Neuronal stem cell (in vitro differentiated cells): ENCODE measurements at regions not wholly inside any gene's neighbourhood (a gene's known extent, or its start where the extent isn't known, plus 50 kb on each side); places are given as distances from the start of the nearest gene placed in this dataset.

ENCODE experiments used
- DNase-seq: peaks from one replicate; pipeline ENCODE4 v3.0.0-alpha.2; 2013; ENCODE audit warnings: low spot score
- H2AFZ ChIP-seq: one replicate; pipeline ENCODE4 v1.6.1; 2013; ENCODE audit warnings: mild to moderate bottlenecking, low read length, inconsistent platforms
- H2AK5ac ChIP-seq: 2 replicates; pipeline ENCODE4 v1.6.1; 2013; ENCODE audit warnings: low read depth, mild to moderate bottlenecking, inconsistent platforms, low read length, moderate library complexity, mixed read lengths
- H2BK120ac ChIP-seq: 2 replicates; pipeline ENCODE4 v1.6.1; 2013; ENCODE audit warnings: low read depth, mild to moderate bottlenecking, inconsistent platforms, low read length, moderate library complexity, mixed read lengths
- H2BK12ac ChIP-seq: one replicate; pipeline ENCODE4 v1.6.1; 2013; ENCODE audit warnings: low read length, inconsistent platforms
- H2BK15ac ChIP-seq: 2 replicates; pipeline ENCODE4 v1.6.1; 2013; ENCODE audit warnings: mild to moderate bottlenecking, low read length, inconsistent platforms, mixed read lengths
- H2BK5ac ChIP-seq: one replicate; pipeline ENCODE4 v1.6.1; 2013; ENCODE audit warnings: inconsistent platforms, mild to moderate bottlenecking, low read length, moderate library complexity
- H3K14ac ChIP-seq: one replicate; pipeline ENCODE4 v1.6.1; 2013; ENCODE audit warnings: low read length, inconsistent platforms
- H3K18ac ChIP-seq: 2 replicates; pipeline ENCODE4 v1.6.1; 2013; ENCODE audit warnings: low read length, inconsistent platforms
- H3K23ac ChIP-seq: 2 replicates; pipeline ENCODE4 v1.6.1; 2013; ENCODE audit warnings: low read depth, mild to moderate bottlenecking, mixed read lengths, low read length, inconsistent platforms; ENCODE audit not compliant: poor library complexity
- H3K27ac ChIP-seq: replicated peaks from 3 replicates; pipeline ENCODE4 v1.5.1; 2013; ENCODE audit warnings: low read length, inconsistent platforms
- H3K27me3 ChIP-seq, 3 experiments: 2 replicates each; pipeline ENCODE4 v1.6.1; 2013; ENCODE audit warnings: low read length in 3 of 3, mild to moderate bottlenecking in 2 of 3, inconsistent platforms in 1 of 3, low read depth in 1 of 3, mixed read lengths in 1 of 3, moderate library complexity in 1 of 3; ENCODE audit not compliant: control insufficient read depth in 3 of 3, insufficient read depth in 3 of 3
- H3K36me3 ChIP-seq, 2 donors: replicated peaks in 1 of 2; 2 replicates each; pipeline ENCODE4 v1.6.1; 2013; ENCODE audit warnings: low read length in 2 of 2; ENCODE audit not compliant: control insufficient read depth in 2 of 2, insufficient read depth in 2 of 2
- H3K4ac ChIP-seq: 2 replicates; pipeline ENCODE4 v1.6.1; 2013; ENCODE audit warnings: inconsistent platforms, mild to moderate bottlenecking, low read length, moderate library complexity
- H3K4me1 ChIP-seq, 2 donors: 1 replicate in 1 of 2; 2 replicates in 1 of 2; pipeline ENCODE4 v1.6.1; 2013; ENCODE audit warnings: low read length in 2 of 2, low read depth in 1 of 2; ENCODE audit not compliant: control insufficient read depth in 2 of 2, insufficient read depth in 1 of 2
- H3K4me2 ChIP-seq: one replicate; pipeline ENCODE4 v1.6.1; 2013; ENCODE audit warnings: mild to moderate bottlenecking, low read length, inconsistent platforms; ENCODE audit not compliant: insufficient read depth, poor library complexity, severe bottlenecking
- H3K4me3 ChIP-seq, 2 donors: 2 replicates each; pipeline ENCODE4 v1.5.1; 2013; ENCODE audit warnings: low read length in 2 of 2, mild to moderate bottlenecking in 2 of 2, inconsistent platforms in 1 of 2, moderate library complexity in 1 of 2
- H3K79me1 ChIP-seq: one replicate; pipeline ENCODE4 v1.6.1; 2013; ENCODE audit warnings: low read depth, mild to moderate bottlenecking, inconsistent platforms, low read length, moderate library complexity
- H3K9ac ChIP-seq: one replicate; pipeline ENCODE4 v1.6.1; 2013; ENCODE audit warnings: mild to moderate bottlenecking, low read depth, low read length, inconsistent platforms; ENCODE audit not compliant: poor library complexity
- H3K9me3 ChIP-seq, 2 donors: replicated peaks in 1 of 2; 2 replicates each; pipeline versions ENCODE3 to v1.6.1; 2013; ENCODE audit warnings: low read length in 2 of 2, mild to moderate bottlenecking in 2 of 2, inconsistent platforms in 1 of 2, low read depth in 1 of 2, mixed read lengths in 1 of 2, moderate library complexity in 1 of 2; ENCODE audit not compliant: control insufficient read depth in 2 of 2, insufficient read depth in 1 of 2
- H4K8ac ChIP-seq: one replicate; pipeline ENCODE4 v1.6.1; 2013; ENCODE audit warnings: low read depth, mild to moderate bottlenecking, inconsistent platforms, low read length, moderate library complexity
- H4K91ac ChIP-seq: one replicate; pipeline ENCODE4 v1.6.1; 2013; ENCODE audit warnings: low read length, low read depth, mild to moderate bottlenecking, inconsistent platforms; ENCODE audit not compliant: poor library complexity
- WGBS, 2 donors: extraction: QIAGEN DNeasy Blood & Tissue Kit; methylation state at CpG; one replicate each; pipeline ENCODE4 v1.1.7; 2013; ENCODE audit warnings: missing lambda C conversion rate in 2 of 2, mixed read lengths in 1 of 2; ENCODE audit not compliant: insufficient read length in 2 of 2, insufficient replicate concordance in 1 of 2; ENCODE audit errors: extremely low coverage in 2 of 2; 5-methylcytosine and 5-hydroxymethylcytosine counted together

DNA sequence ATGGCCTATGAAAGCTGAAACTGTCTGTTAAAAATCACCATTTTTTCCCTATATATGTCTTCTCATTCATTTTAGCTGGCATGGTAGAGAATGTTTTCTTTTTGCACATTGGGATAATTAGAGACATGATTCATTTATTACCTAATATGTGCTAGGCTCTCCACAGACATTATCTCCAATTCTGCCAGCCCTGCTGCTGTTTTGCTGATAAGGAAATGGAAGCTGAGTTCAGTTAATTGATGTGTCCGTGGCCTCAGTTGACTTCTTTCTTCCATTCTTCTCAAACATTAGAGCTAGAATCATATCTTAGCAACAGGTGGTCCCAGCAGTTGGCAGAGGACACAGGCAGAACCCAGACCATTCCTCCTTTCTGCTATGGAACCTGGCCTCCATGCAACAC lies 644.1 kb upstream of the CITED2 start:
- DNase-seq = no peak
- WGBS, 2 donors = no CpG with 5 or more reads among the region's 1 CpG
- no peaks in the 10 kb centered on the region for H3K4me1 ChIP-seq

DNA sequence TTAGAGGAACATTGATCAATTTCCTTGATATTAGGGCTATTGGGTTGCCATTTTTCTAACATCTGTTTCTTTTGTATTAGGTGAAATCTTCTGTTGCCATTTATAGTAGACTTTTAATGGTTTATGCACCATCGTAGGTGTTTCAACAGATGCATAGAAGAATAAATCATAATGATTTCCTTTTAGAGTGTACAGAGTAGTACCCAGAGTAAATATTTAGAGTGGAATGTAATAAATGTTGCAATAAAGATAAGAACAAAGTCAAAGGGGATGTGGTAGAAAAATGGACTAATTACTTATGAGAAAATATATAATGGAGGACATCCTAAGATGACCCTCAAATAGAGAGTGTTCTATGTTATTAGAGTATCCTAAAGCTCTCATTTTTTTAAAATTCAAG lies 643.0 kb upstream of the CITED2 start:
- Histone ChIP-seq H3K14ac (no peak overlapping the region), H2AK5ac (no peak overlapping the region), H2AFZ (no peak overlapping the region), H3K27me3 (no peaks in the 10 kb centered on the region), H2BK120ac (no peak overlapping the region), H3K23ac (no peak overlapping the region), H3K4ac (no peak overlapping the region), H2BK12ac (no peak overlapping the region), H4K8ac (no peak overlapping the region), H3K4me1 (no peaks in the 10 kb centered on the region), H3K9me3 (peaks cover 8 to 16% of the 10 kb centered on the region in 2 donors), H4K91ac (no peak overlapping the region), H3K4me3 (no peak overlapping the region), H3K4me2 (no peak overlapping the region), H2BK15ac (no peak overlapping the region), H3K36me3 (no peaks in the 10 kb centered on the region), H3K27ac (no peak overlapping the region), H3K9ac (no peak overlapping the region), H2BK5ac (no peak overlapping the region), H3K18ac (no peak overlapping the region), H3K79me1 (no peaks in the 10 kb centered on the region)
- no peak for DNase-seq
- no CpG with 5 or more reads among the region's 1 CpG for WGBS, 2 donors

More for the DNA sequence above, 644.1 kb upstream of the CITED2 start:
- Histone ChIP-seq H3K23ac (no peak overlapping the region), H3K27me3 (no peaks in the 10 kb centered on the region), H3K4ac (no peak overlapping the region), H3K79me1 (no peaks in the 10 kb centered on the region), H2BK5ac (no peak overlapping the region), H3K36me3 (no peaks in the 10 kb centered on the region), H4K8ac (no peak overlapping the region), H2BK120ac (no peak overlapping the region), H3K4me3 (no peak overlapping the region), H2AFZ (no peak overlapping the region), H3K14ac (no peak overlapping the region), H3K9me3 (peaks cover 8 to 16% of the 10 kb centered on the region in 2 donors), H2BK12ac (no peak overlapping the region), H4K91ac (no peak overlapping the region), H3K18ac (no peak overlapping the region), H2AK5ac (no peak overlapping the region), H3K27ac (no peak overlapping the region), H3K9ac (no peak overlapping the region), H2BK15ac (no peak overlapping the region), H3K4me2 (no peak overlapping the region)

DNA sequence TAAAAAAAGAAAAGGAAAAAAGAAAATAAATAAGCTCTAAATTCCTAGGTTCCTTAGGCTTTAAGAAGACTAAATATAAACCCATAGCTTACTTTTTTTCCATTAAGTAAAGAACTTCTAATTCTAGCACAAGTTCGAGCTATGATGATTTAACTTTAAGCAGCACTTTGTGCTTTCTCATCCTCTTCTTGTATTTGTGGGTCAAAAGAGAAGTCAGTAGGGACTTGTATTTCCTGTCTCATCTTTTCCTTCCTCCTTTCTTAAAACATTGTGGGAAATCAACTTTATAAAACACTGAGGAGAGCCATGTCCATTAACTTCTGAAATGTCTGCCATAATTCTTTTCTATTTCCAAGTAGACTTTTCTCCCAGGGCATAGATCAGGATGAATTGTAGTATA lies 637.7 kb upstream of the CITED2 start:
- no peak overlapping the region for H2AK5ac ChIP-seq
- H3K18ac ChIP-seq = no peak overlapping the region
- peaks cover 0 to 9% of the 10 kb centered on the region in 2 donors for H3K9me3 ChIP-seq
- H2AFZ ChIP-seq = no peak overlapping the region
- no peaks in the 10 kb centered on the region for H3K79me1 ChIP-seq
- H2BK120ac ChIP-seq = no peak overlapping the region
- no peak overlapping the region for H3K27ac ChIP-seq
- no peaks in the 10 kb centered on the region for H3K4me1 ChIP-seq
- no peak overlapping the region for H4K8ac ChIP-seq
- no peak overlapping the region for H3K4me2 ChIP-seq
- H4K91ac ChIP-seq = no peak overlapping the region
- H2BK15ac ChIP-seq = no peak overlapping the region
- no peak overlapping the region for H3K14ac ChIP-seq
- no peaks in the 10 kb centered on the region for H3K27me3 ChIP-seq
- no peak overlapping the region for H3K4me3 ChIP-seq
- H2BK12ac ChIP-seq = no peak overlapping the region
- no peak overlapping the region for H2BK5ac ChIP-seq
- WGBS, 2 donors = no CpG with 5 or more reads among the region's 1 CpG
- no peaks in the 10 kb centered on the region for H3K36me3 ChIP-seq
- DNase-seq = no peak
- H3K9ac ChIP-seq = no peak overlapping the region
- no peak overlapping the region for H3K4ac ChIP-seq
- no peak overlapping the region for H3K23ac ChIP-seq

DNA sequence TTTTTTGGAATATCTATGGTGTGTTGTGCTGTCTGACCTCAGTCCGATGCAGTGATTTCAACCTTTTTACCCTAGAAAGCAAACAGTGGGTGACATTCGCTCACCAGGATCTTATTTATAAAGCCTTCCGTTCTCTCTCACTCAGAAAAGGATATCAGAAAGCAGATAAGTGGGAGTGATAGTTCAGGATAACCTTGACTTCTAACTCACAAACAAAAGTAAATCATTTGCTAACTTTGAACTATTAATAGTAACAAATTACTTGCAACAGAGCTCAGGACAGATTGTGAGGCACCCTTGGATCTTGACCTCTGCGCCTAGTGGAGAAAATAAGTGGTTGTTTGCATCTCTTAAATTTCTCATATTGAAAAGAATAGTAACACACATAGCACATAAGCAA lies 637.1 kb upstream of the CITED2 start:
- Histone ChIP-seq H2BK5ac (no peak overlapping the region), H3K27ac (no peak overlapping the region), H3K4ac (no peak overlapping the region), H4K91ac (no peak overlapping the region), H3K9ac (no peak overlapping the region), H2BK120ac (no peak overlapping the region), H4K8ac (no peak overlapping the region), H2BK12ac (no peak overlapping the region), H3K9me3 (peaks cover 0 to 9% of the 10 kb centered on the region in 2 donors), H3K23ac (no peak overlapping the region), H3K4me2 (no peak overlapping the region), H2AK5ac (no peak overlapping the region), H3K27me3 (no peaks in the 10 kb centered on the region), H2BK15ac (no peak overlapping the region), H3K36me3 (no peaks in the 10 kb centered on the region), H3K4me3 (no peak overlapping the region), H3K14ac (no peak overlapping the region), H3K79me1 (no peaks in the 10 kb centered on the region), H3K18ac (no peak overlapping the region), H2AFZ (no peak overlapping the region), H3K4me1 (no peaks in the 10 kb centered on the region)
- no CpG with 5 or more reads among the region's 4 CpGs for WGBS, 2 donors
- no peak for DNase-seq
